Naive thymus-derived CD4-positive, alpha-beta T cell (primary cell): ENCODE measurements at regions not wholly inside any gene's neighbourhood (a gene's known extent, or its start where the extent isn't known, plus 50 kb on each side); places are given as distances from the start of the nearest gene placed in this dataset.

Experiments
- ATAC-seq: fragments of 150-1000 bp; cut with Tn5 transposase; 2 replicates; pipeline ENCODE4 v1.10.0; 2021; ENCODE audit warnings: mild to moderate bottlenecking, moderate library complexity
- CTCF ChIA-PET: fragments of 350-600 bp; sonication (Branson Sonifier 250); formaldehyde crosslinking; loops from one replicate; lab custom pipeline; 2021; ENCODE audit warnings: antibody characterized with exemption; lab: Charles Lee
- POLR2A ChIA-PET: fragments of 350-600 bp; sonication (Branson Sonifier 250); formaldehyde crosslinking; loops from one replicate; lab custom pipeline; 2021; ENCODE audit warnings: antibody characterized with exemption, inconsistent platforms; lab: Charles Lee
- DNase-seq, 9 donors: peaks; one replicate each; pipeline versions ENCODE4 v3.0.0 to v3.0.0-alpha.2; 2020 to 2022; ENCODE audit warnings: mixed read lengths in 1 of 9
- H3K27ac ChIP-seq: one replicate; pipeline ENCODE4 v1.7.0; 2013; ENCODE audit warnings: mild to moderate bottlenecking, low read depth, low read length, moderate library complexity
- H3K27me3 ChIP-seq, 2 donors: one replicate each; pipeline ENCODE4 v1.7.0; 2013; ENCODE audit warnings: low read length in 2 of 2, mild to moderate bottlenecking in 2 of 2, moderate library complexity in 2 of 2; ENCODE audit not compliant: control insufficient read depth in 2 of 2, insufficient read depth in 2 of 2
- H3K36me3 ChIP-seq, 3 experiments: 1 replicate in 2 of 3; 2 replicates in 1 of 3; pipeline ENCODE4 v1.7.0; 2013; ENCODE audit warnings: low read length in 3 of 3, mild to moderate bottlenecking in 3 of 3, moderate library complexity in 1 of 3; ENCODE audit not compliant: insufficient read depth in 3 of 3, control insufficient read depth in 2 of 3
- H3K4me1 ChIP-seq, 2 donors: one replicate each; pipeline ENCODE4 v1.7.0; 2013; ENCODE audit warnings: low read length in 2 of 2, mild to moderate bottlenecking in 2 of 2, moderate library complexity in 1 of 2; ENCODE audit not compliant: control insufficient read depth in 2 of 2, insufficient read depth in 2 of 2
- H3K4me3 ChIP-seq: 2 replicates; pipeline ENCODE4 v1.7.0; 2013; ENCODE audit warnings: mild to moderate bottlenecking, low read length
- H3K9me3 ChIP-seq, 3 experiments: 1 replicate in 2 of 3; 2 replicates in 1 of 3; pipeline ENCODE4 v1.7.0; 2013; ENCODE audit warnings: low read length in 3 of 3; ENCODE audit not compliant: control insufficient read depth in 2 of 3
- H3K27ac Mint-ChIP-seq, 9 donors: one replicate each; pipeline ENCODE4 v1.8.0; 2020 to 2022; ENCODE audit warnings: mixed read lengths in 9 of 9, mild to moderate bottlenecking in 8 of 9, moderate library complexity in 5 of 9, inconsistent platforms in 2 of 9
- H3K27me3 Mint-ChIP-seq, 5 donors: one replicate each; pipeline ENCODE4 v1.8.0; 2021 to 2022; ENCODE audit warnings: mixed read lengths in 5 of 5, mild to moderate bottlenecking in 1 of 5
- H3K36me3 Mint-ChIP-seq, 5 donors: one replicate each; pipeline ENCODE4 v1.8.0; 2020 to 2022; ENCODE audit warnings: mixed read lengths in 5 of 5, mild to moderate bottlenecking in 3 of 5, inconsistent platforms in 1 of 5
- H3K4me1 Mint-ChIP-seq, 7 donors: one replicate each; pipeline ENCODE4 v1.8.0; 2020 to 2022; ENCODE audit warnings: mixed read lengths in 7 of 7, mild to moderate bottlenecking in 3 of 7, inconsistent platforms in 1 of 7
- H3K4me3 Mint-ChIP-seq, 10 donors: one replicate each; pipeline ENCODE4 v1.8.0; 2020 to 2022; ENCODE audit warnings: mild to moderate bottlenecking in 10 of 10, mixed read lengths in 10 of 10, moderate library complexity in 6 of 10, inconsistent platforms in 2 of 10
- H3K9me3 Mint-ChIP-seq, 11 donors: one replicate each; pipeline ENCODE4 v1.8.0; 2020 to 2022; ENCODE audit warnings: mixed read lengths in 11 of 11, mild to moderate bottlenecking in 4 of 11, inconsistent platforms in 1 of 11, moderate library complexity in 1 of 11
- intact Hi-C, 2 donors: fragments of 100-400 bp; cut with micrococcal nuclease; formaldehyde crosslinking; loops; one replicate each; pipeline ENCODE4 v1.15.1; 2023

DNA sequence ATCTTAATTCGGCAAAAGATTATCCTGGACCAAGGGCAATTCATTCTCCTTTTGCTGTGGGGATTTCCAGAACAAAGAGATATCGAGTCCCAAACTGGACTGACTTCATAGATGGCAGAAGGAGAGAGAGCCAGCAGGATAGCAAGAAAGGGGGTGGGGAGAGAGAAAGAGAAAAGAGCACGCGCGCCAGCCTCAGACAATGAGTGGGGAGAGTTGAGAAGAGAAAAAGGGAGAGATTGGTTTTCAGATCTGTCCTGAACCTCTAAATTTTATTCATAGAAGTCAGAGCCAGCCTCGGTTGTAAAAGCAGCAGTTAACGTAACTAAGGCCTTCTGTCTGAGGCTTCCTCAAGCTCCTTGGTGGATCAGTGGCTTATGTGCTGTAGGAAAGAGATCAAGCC, 55.3 kb upstream of the ALDH1B1 start:
- H3K9me3 Mint-ChIP-seq: peaks cover 0 to 6% (median 0%) of the 10 kb centered on the region in 11 donors
- intact Hi-C loops: loop anchor here in 1 of 2 donors (10.0 kb wide), 1 partner anchor 58 kb away; the partner anchor contains the start of gene ALDH1B1
- ChIA-PET CTCF (no interaction called here), POLR2A (no interaction called here)
- H3K4me3 ChIP-seq: no peak overlapping the region
- H3K36me3 Mint-ChIP-seq: peaks cover 0 to 7% (median 0%) of the 10 kb centered on the region in 5 donors
- H3K4me3 Mint-ChIP-seq: no peak overlapping the region
- peaks cover 0 to 4% (median 0%) of the 10 kb centered on the region in 7 donors for H3K4me1 Mint-ChIP-seq
- no peak overlapping the region for H3K27ac ChIP-seq
- peaks cover 0 to 10% (median 5%) of the 10 kb centered on the region in 5 donors for H3K27me3 Mint-ChIP-seq
- no peak overlapping the region for H3K27ac Mint-ChIP-seq
- ATAC-seq (no peak), DNase-seq (no peak)
- no peaks in the 10 kb centered on the region for H3K36me3 ChIP-seq
- H3K4me1 ChIP-seq: no peaks in the 10 kb centered on the region
- no peaks in the 10 kb centered on the region for H3K27me3 ChIP-seq
- no peaks in the 10 kb centered on the region for H3K9me3 ChIP-seq

GRCh38 chr9:38336341-38336740, 56.2 kb upstream of the ALDH1B1 start:
- Mint-ChIP-seq H3K27ac (no peak overlapping the region), H3K4me3 (no peak overlapping the region), H3K27me3 (peaks cover 0 to 10% (median 5%) of the 10 kb centered on the region in 5 donors), H3K4me1 (peaks cover 0 to 4% (median 0%) of the 10 kb centered on the region in 7 donors), H3K36me3 (peaks cover 0 to 10% (median 0%) of the 10 kb centered on the region in 5 donors), H3K9me3 (peaks cover 0 to 10% (median 0%) of the 10 kb centered on the region in 11 donors)
- no peaks in the 10 kb centered on the region for H3K9me3 ChIP-seq
- H3K27ac ChIP-seq: no peak overlapping the region
- ATAC-seq: no peak
- H3K4me3 ChIP-seq: no peak overlapping the region
- H3K4me1 ChIP-seq: no peaks in the 10 kb centered on the region
- DNase-seq: no peak
- POLR2A ChIA-PET: no interaction called here
- H3K36me3 ChIP-seq: no peaks in the 10 kb centered on the region
- CTCF ChIA-PET: no interaction called here
- H3K27me3 ChIP-seq: no peaks in the 10 kb centered on the region
- intact Hi-C loops: loop anchor here in 1 of 2 donors (10.0 kb wide), 1 partner anchor 58 kb away; the partner anchor contains the start of gene ALDH1B1

- ATAC-seq (no peak), DNase-seq (no peak)
- H3K36me3 Mint-ChIP-seq: peaks cover 0 to 7% (median 0%) of the 10 kb centered on the region in 5 donors
- H3K4me1 Mint-ChIP-seq: peaks cover 0 to 4% (median 0%) of the 10 kb centered on the region in 7 donors
- POLR2A ChIA-PET: no interaction called here
- Histone ChIP-seq H3K27ac (no peak overlapping the region), H3K27me3 (no peaks in the 10 kb centered on the region), H3K9me3 (no peaks in the 10 kb centered on the region), H3K4me1 (no peaks in the 10 kb centered on the region), H3K36me3 (no peaks in the 10 kb centered on the region), H3K4me3 (no peak overlapping the region)
- CTCF ChIA-PET: no interaction called here
- H3K27ac Mint-ChIP-seq: no peak overlapping the region
- peaks cover 0 to 10% (median 5%) of the 10 kb centered on the region in 5 donors for H3K27me3 Mint-ChIP-seq
- intact Hi-C loops: loop anchor here in 1 of 2 donors (10.0 kb wide), 1 partner anchor 59 kb away; the partner anchor contains the start of gene ALDH1B1
- H3K4me3 Mint-ChIP-seq: no peak overlapping the region
- H3K9me3 Mint-ChIP-seq: peaks cover 0 to 8% (median 0%) of the 10 kb centered on the region in 11 donors
Observed at GRCh38 chr9:38335686-38336085, 56.8 kb upstream of the ALDH1B1 start.

GRCh38 chr9:38334234-38334633, 58.3 kb upstream of the ALDH1B1 start:
- POLR2A ChIA-PET: no interaction called here
- DNase-seq: no peak
- Histone ChIP-seq H3K4me3 (no peak overlapping the region), H3K4me1 (no peaks in the 10 kb centered on the region), H3K36me3 (no peaks in the 10 kb centered on the region), H3K9me3 (no peaks in the 10 kb centered on the region), H3K27me3 (no peaks in the 10 kb centered on the region), H3K27ac (no peak overlapping the region)
- ATAC-seq: no peak
- peaks cover 0 to 10% (median 4%) of the 10 kb centered on the region in 5 donors for H3K27me3 Mint-ChIP-seq
- peaks cover 0 to 1% (median 0%) of the 10 kb centered on the region in 7 donors for H3K4me1 Mint-ChIP-seq
- H3K27ac Mint-ChIP-seq: no peak overlapping the region
- CTCF ChIA-PET: interaction anchor here (0.6 kb wide), 1 partner anchor 421 kb away, joined by 3 read pairs; no protein-coding TSS in a partner anchor
- intact Hi-C loops: loop anchor here in 1 of 2 donors (10.0 kb wide), 1 partner anchor 61 kb away; the partner anchor contains the start of gene ALDH1B1
- H3K36me3 Mint-ChIP-seq: peaks cover 0 to 4% (median 0%) of the 10 kb centered on the region in 5 donors
- H3K4me3 Mint-ChIP-seq: no peak overlapping the region
- peaks cover 0 to 5% (median 0%) of the 10 kb centered on the region in 11 donors for H3K9me3 Mint-ChIP-seq

GRCh38 chr9:38333047-38333446, 59.5 kb upstream of the ALDH1B1 start:
- DNase-seq: no peak
- Mint-ChIP-seq H3K27me3 (peaks cover under 1 to 10% (median 4%) of the 10 kb centered on the region in 5 donors), H3K4me1 (no peaks in the 10 kb centered on the region), H3K4me3 (no peak overlapping the region), H3K27ac (no peak overlapping the region), H3K36me3 (peaks cover 0 to 4% (median 0%) of the 10 kb centered on the region in 5 donors), H3K9me3 (peaks cover 0 to 5% (median 0%) of the 10 kb centered on the region in 11 donors)
- POLR2A ChIA-PET: no interaction called here
- Histone ChIP-seq H3K4me3 (no peak overlapping the region), H3K9me3 (no peaks in the 10 kb centered on the region), H3K36me3 (no peaks in the 10 kb centered on the region), H3K27me3 (no peaks in the 10 kb centered on the region), H3K4me1 (no peaks in the 10 kb centered on the region), H3K27ac (no peak overlapping the region)
- CTCF ChIA-PET: no interaction called here
- intact Hi-C loops: loop anchor here in 1 of 2 donors (10.0 kb wide), 1 partner anchor 62 kb away; the partner anchor contains the start of gene ALDH1B1
- no peak for ATAC-seq

DNA sequence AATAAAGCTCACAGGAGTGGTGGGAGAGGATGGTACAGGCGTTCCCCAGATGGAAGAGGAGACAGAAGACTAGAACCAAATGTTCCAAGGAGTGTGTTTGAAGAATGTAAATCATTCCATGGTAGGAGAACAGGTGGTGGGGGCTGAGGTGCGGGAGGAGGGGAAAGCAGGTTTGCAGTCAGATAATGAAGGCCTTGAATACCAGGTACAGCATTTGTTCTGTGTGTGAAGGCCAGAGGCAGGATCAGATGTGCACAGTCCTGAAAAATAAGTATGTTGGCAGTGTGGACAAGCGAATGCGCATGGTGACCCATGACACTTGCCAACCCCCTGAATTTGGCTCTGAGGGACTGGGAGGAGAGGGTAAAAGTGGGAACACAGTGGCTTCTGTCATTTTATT, 59.9 kb upstream of the ALDH1B1 start:
- DNase-seq: no peak
- ChIA-PET CTCF (no interaction called here), POLR2A (no interaction called here)
- intact Hi-C loops: loop anchor here in 1 of 2 donors (10.0 kb wide), 1 partner anchor 62 kb away; the partner anchor contains the start of gene ALDH1B1
- Mint-ChIP-seq H3K4me3 (no peak overlapping the region), H3K27me3 (peaks cover 2 to 9% (median 4%) of the 10 kb centered on the region in 5 donors), H3K36me3 (peaks cover 0 to 4% (median 0%) of the 10 kb centered on the region in 5 donors), H3K27ac (no peak overlapping the region), H3K9me3 (peaks cover 0 to 5% (median 0%) of the 10 kb centered on the region in 11 donors), H3K4me1 (no peaks in the 10 kb centered on the region)
- no peaks in the 10 kb centered on the region for H3K9me3 ChIP-seq
- no peak for ATAC-seq
- H3K27me3 ChIP-seq: no peaks in the 10 kb centered on the region
- no peaks in the 10 kb centered on the region for H3K4me1 ChIP-seq
- H3K27ac ChIP-seq: no peak overlapping the region
- H3K36me3 ChIP-seq: no peaks in the 10 kb centered on the region
- no peak overlapping the region for H3K4me3 ChIP-seq
